GM12878 (cell line): ENCODE measurements at regions not wholly inside any gene's neighbourhood (a gene's known extent, or its start where the extent isn't known, plus 50 kb on each side); places are given as distances from the start of the nearest gene placed in this dataset.

Source experiments
- ATAC-seq: fragments of 200-7000 bp; cut with Tn5 transposase; 3 replicates; pipeline ENCODE4 v1.9.1; 2020; ENCODE audit warnings: mild to moderate bottlenecking, moderate library complexity
- BruUV-seq: library from RNA; stranded (reverse); fragments of 400-500 nt; replicated peaks from 2 replicates; lab custom pipeline; 2021; lab: Mats Ljungman, UMichigan
- CTCF ChIA-PET: fragments of 300-600 bp; sonication (Branson Sonifier 250); formaldehyde crosslinking; extraction: SDS; loops from one replicate; lab custom pipeline; 2021; ENCODE audit warnings: inconsistent platforms; lab: Yijun Ruan, JAX
- POLR2A ChIA-PET: fragments of 350-600 bp; formaldehyde crosslinking; extraction: SDS; loops from one replicate; lab custom pipeline; 2021; ENCODE audit warnings: inconsistent platforms; lab: Charles Lee
- RAD21 ChIA-PET: fragments of 300-600 bp; sonication (Branson Sonifier 250); formaldehyde crosslinking; loops from one replicate; lab custom pipeline; 2023; ENCODE audit warnings: antibody characterized with exemption; ENCODE audit not compliant: unreplicated experiment; lab: Charles Lee
- SMC1A ChIA-PET: fragments of 300-600 bp; sonication (Branson Sonifier 250); formaldehyde crosslinking; loops from one replicate; lab custom pipeline; 2023; ENCODE audit not compliant: unreplicated experiment, uncharacterized antibody; lab: Charles Lee
- DNase-seq: peaks from one replicate; pipeline ENCODE4 v3.0.0-alpha.2; 2011; ENCODE audit warnings: low read depth, low spot score
- FAIRE-seq: peaks from 3 replicates; lab custom pipeline; 2011; peaks lifted over from hg19 to GRCh38; lab: Jason Lieb, UNC
- H2AFZ ChIP-seq: 2 replicates; pipeline ENCODE4 v1.6.0; 2011; ENCODE audit warnings: low read depth, low read length, control low read depth; ENCODE audit not compliant: control insufficient read depth
- H3K27ac ChIP-seq: 2 replicates; pipeline ENCODE4 v1.5.1; 2011; ENCODE audit warnings: control low read depth; ENCODE audit not compliant: control insufficient read depth, insufficient read depth
- H3K27me3 ChIP-seq, 2 experiments: replicated peaks in 1 of 2; 2 replicates each; pipeline versions ENCODE4 v1.6.0 to v1.6.1; 2011; ENCODE audit warnings: low read length in 1 of 2; ENCODE audit not compliant: control insufficient read depth in 2 of 2, insufficient read depth in 2 of 2
- H3K36me3 ChIP-seq, 2 experiments: 2 replicates each; pipeline ENCODE4 v1.5.1; 2011; ENCODE audit warnings: low read length in 1 of 2; ENCODE audit not compliant: control insufficient read depth in 2 of 2, insufficient read depth in 2 of 2
- H3K4me1 ChIP-seq: 2 replicates; pipeline ENCODE4 v1.6.1; 2011; ENCODE audit warnings: mild to moderate bottlenecking, low read length, moderate library complexity, mixed read lengths; ENCODE audit not compliant: control insufficient read depth, insufficient read depth
- H3K4me2 ChIP-seq: 2 replicates; pipeline ENCODE4 v1.6.0; 2011; ENCODE audit warnings: control low read depth; ENCODE audit not compliant: control insufficient read depth, insufficient read depth
- H3K4me3 ChIP-seq: fragments of 200-600 bp; sonication (generic); 2 replicates; pipeline ENCODE4 v1.5.1; 2016
- H3K79me2 ChIP-seq: 2 replicates; pipeline ENCODE4 v1.6.0; 2011; ENCODE audit warnings: low read length; ENCODE audit not compliant: control insufficient read depth, insufficient read depth
- H3K9ac ChIP-seq: 2 replicates; pipeline ENCODE4 v1.8.0; 2011; ENCODE audit warnings: low read length, control low read depth, mixed read lengths; ENCODE audit not compliant: control insufficient read depth, insufficient read depth
- H3K9me3 ChIP-seq: replicated peaks from 3 replicates; pipeline ENCODE4 v1.5.1; 2011; ENCODE audit warnings: mild to moderate bottlenecking, low read length; ENCODE audit not compliant: control insufficient read depth, insufficient read depth
- H4K20me1 ChIP-seq: 2 replicates; pipeline ENCODE4 v1.6.0; 2011; ENCODE audit not compliant: control insufficient read depth, insufficient read depth
- BCL3 ChIP-seq: IDR thresholded peaks from 2 replicates; pipeline ENCODE4 v1.6.1; 2011; ENCODE audit warnings: borderline replicate concordance, low read depth, mild to moderate bottlenecking, moderate library complexity, low read length; ENCODE audit not compliant: insufficient read depth, poor library complexity, severe bottlenecking
- E4F1 ChIP-seq: fragments of 450-650 bp; IDR thresholded peaks from 2 replicates; pipeline ENCODE4 v1.6.1; 2018; ENCODE audit warnings: borderline replicate concordance, mild to moderate bottlenecking; ENCODE audit not compliant: partially characterized antibody
- MTA2 ChIP-seq: fragments of 450-650 bp; IDR thresholded peaks from 2 replicates; pipeline ENCODE4 v1.6.1; 2016; ENCODE audit warnings: low read depth, mild to moderate bottlenecking, moderate library complexity
- NFIC ChIP-seq: IDR thresholded peaks from 2 replicates; pipeline ENCODE4 v1.6.1; 2012; ENCODE audit warnings: low read depth, mild to moderate bottlenecking, inconsistent platforms, low read length, moderate library complexity
- RAD21 ChIP-seq: IDR thresholded peaks from 2 replicates; pipeline ENCODE4 v1.6.1; 2011; ENCODE audit warnings: mild to moderate bottlenecking, low read depth, low read length, moderate library complexity; ENCODE audit not compliant: insufficient read depth
- SPI1 ChIP-seq: IDR thresholded peaks from 2 replicates; pipeline ENCODE4 v1.6.1; 2011; ENCODE audit warnings: low read depth, mild to moderate bottlenecking, low read length, moderate library complexity, borderline replicate concordance; ENCODE audit not compliant: insufficient read depth
- in situ Hi-C: fragments of 300-500 bp; cut with MboI; formaldehyde crosslinking; loops from 9 replicates; pipeline ENCODE4 v1.14.3; 2018; ENCODE audit warnings: mixed read lengths
- intact Hi-C: fragments of 100-400 bp; cut with micrococcal nuclease; formaldehyde crosslinking; loops from one replicate; pipeline ENCODE4 v1.14.2; 2022; ENCODE audit not compliant: unreplicated experiment

- ChIA-PET SMC1A (interaction anchor here (1.3 kb wide), 1 partner anchor 100 kb away, joined by 3 read pairs; no protein-coding TSS in a partner anchor), CTCF (interaction anchor here (0.9 to 1.0 kb wide), 2 partner anchors 46 to 94 kb away, joined by 3 to 5 read pairs; no protein-coding TSS in a partner anchor), RAD21 (interaction anchor here (1.0 to 1.7 kb wide), 2 partner anchors 16 to 25 kb away, joined by 5 read pairs; no protein-coding TSS in a partner anchor), POLR2A (no interaction called here)
- BruUV-seq: no TSS peak
- in situ Hi-C loops: no loop called here
- no peak for DNase-seq
- H3K36me3 ChIP-seq: no peaks in the 10 kb centered on the region
- H4K20me1 ChIP-seq: no peaks in the 10 kb centered on the region
- H3K9me3 ChIP-seq: no peaks in the 10 kb centered on the region
- H3K27me3 ChIP-seq: peaks cover 0 to 2% of the 10 kb centered on the region in 2 experiments; a peak in 1 of 4 replicates
- no peak overlapping the region for H2AFZ ChIP-seq
- no peaks in the 10 kb centered on the region for H3K79me2 ChIP-seq
- H3K4me1 ChIP-seq: no peaks in the 10 kb centered on the region
- intact Hi-C loops: no loop called here
- no peak for ATAC-seq
- no peak overlapping the region for H3K4me2 ChIP-seq
- no peak overlapping the region for H3K9ac ChIP-seq
- FAIRE-seq: no peak
- TF ChIP-seq RAD21 (no peak), SPI1 (no peak), NFIC (no peak), BCL3 (no peak), E4F1 (no peak), MTA2 (no peak)
- H3K4me3 ChIP-seq: no peak overlapping the region
- no peak overlapping the region for H3K27ac ChIP-seq
Observed at GRCh38 chr2:191582355-191582754, 95.6 kb upstream of the NABP1 start.
